ENCODE measurements at regions not wholly inside any gene's neighbourhood (a gene's known extent, or its start where the extent isn't known, plus 50 kb on each side); places are given as distances from the start of the nearest gene placed in this dataset.

- DNase-seq, result no peak
These were observed 257.4 kb upstream of the AGA start for GRCh38 chr4:177699365-177700213.

DNA sequence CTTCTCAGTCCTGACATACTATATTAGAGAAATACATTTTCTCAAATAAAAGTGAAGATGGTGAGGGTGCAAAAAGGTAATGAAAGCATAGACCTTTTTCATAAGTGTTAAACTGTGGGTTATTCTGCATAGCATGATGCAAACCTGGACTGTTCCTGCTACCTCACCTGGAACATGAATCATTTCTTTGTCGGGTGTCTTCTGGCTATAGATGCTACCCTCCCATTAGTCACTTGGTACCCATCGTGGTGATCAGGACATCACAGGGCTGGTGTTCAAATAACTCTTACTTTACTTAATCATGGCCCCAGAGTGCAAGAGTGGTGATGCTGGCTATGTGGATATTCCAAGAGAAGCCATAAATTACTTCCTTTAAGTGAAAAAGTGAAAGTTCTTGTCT, 264.7 kb upstream of the AGA start:
- no peak for DNase-seq

DNA sequence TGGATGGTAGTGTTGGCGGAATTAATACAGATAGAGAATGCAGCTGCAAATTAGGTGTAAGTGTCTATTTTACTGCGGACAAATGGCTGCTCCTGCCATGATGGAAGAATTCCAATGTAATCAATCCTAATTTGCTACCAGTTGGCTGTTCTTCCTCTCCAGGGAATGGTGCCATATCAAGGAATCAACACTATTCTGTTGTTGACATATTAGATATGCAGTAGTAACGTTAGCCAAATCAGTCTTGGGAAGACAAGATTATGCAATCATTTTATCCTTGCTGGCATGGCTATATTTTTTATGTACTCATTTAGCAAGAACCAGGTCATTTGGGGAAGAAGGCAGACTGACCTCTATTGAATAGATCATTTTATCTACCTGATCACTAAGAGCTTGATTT, 271.2 kb upstream of the AGA start:
- DNase-seq, result no peak

- DNase-seq, result no peak
These were observed 275.2 kb upstream of the AGA start for GRCh38 chr4:177717407-177717806.

DNA sequence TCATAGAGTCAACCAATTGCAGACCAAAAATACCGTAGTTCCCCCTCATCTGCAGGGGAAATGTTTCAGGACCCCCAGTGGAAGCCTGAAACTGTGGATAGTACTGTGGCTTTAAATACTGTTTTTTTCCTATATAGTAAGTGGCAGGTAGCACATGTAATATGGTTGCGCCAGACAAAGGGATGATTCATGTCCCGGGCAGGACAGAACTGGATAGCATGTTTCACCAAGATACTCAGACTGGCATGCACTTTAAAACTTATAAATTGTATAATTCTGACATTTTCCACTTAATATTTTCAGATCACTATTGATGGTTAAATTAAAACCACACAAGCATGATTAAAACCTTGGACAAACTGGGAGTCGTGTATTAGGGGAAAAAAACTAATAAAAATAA, 276.3 kb upstream of the AGA start:
- no peak for DNase-seq

- no peak for DNase-seq
These were observed 283.9 kb upstream of the AGA start for GRCh38 chr4:177726111-177726510.

- DNase-seq, result no peak
These were observed 286.3 kb upstream of the AGA start for GRCh38 chr4:177728361-177729152.

DNA sequence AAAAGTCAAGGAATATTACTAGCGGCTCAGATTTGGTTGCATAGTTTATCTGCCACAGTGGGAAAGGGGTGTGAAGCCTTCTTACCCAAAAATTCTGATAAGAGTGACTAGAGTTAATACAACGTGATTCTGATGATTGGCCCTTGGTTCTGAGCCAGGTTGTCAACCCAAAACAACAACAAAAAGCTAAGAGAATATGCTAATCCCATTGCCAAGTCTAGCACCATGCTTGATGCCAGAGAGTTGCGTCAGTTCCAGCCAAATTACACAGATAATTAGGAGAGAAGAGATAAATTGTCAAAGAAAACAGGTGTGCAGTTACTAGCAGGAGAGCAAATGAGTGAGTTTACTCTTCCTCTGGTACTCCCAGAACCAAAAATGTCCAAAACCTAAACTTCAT, 287.4 kb upstream of the AGA start:
- no peak for DNase-seq

GRCh38 chr4:177737387-177737940, 295.2 kb upstream of the AGA start:
- no peak for DNase-seq

DNA sequence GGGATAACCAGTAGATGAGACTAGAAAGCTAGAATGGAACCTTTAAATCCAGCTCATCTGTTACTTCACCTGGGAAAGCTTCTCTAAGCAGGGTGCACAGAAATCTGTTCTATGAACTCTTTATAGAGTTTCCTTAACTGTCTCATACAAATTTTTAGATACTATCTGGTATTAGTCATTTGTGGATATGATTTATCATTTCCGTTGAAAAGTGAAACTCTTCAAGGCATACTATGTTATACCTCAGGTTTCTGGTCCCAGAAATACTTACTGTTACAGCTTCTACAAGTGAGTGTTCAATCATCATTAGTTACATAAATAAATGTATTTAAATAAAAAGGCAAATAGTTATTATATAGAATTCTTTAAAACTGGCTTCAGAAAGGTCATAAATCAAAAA, 298.3 kb upstream of the AGA start:
- DNase-seq, result no peak

DNA sequence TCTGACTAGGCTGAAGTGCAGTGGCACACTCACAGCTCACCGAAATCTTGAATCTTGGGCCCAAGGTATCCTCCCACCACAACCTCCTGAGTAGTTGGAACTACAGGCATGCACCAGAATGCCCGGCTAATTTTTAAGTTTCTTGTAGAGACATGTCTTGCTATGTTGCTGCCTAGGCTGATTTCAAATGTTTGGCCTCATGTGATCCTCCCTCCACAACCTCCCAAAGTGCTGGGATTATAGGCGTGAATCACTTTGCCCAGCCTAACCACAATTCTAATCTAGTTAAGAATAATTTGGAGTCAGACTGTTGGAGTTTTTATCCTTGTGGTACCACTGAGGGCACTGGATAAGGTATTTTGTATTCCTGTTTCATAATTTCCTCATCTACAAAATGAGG, 317.5 kb upstream of the AGA start:
- no peak for DNase-seq

GRCh38 chr4:177761692-177762091, 319.5 kb upstream of the AGA start:
- no peak for DNase-seq

DNA sequence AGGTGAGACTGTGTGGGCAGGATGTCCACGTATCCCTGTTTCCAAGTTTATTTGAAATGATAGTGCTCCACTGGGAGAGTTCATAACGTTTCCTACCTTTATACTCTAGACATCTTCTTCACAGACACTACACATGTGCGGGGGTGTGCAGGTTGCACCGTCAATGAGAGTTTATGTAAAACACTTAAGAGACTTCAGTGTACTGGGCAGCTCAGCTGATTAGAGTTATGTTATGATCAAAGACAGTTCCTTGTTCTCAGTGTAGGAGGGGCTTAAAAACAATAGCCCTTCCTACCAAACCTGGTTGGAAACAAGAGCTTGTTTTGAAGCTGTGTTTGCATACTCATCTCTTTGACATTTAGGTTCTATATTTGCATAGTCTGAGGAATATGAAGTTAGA, 326.9 kb upstream of the AGA start:
- DNase-seq, result no peak

DNA sequence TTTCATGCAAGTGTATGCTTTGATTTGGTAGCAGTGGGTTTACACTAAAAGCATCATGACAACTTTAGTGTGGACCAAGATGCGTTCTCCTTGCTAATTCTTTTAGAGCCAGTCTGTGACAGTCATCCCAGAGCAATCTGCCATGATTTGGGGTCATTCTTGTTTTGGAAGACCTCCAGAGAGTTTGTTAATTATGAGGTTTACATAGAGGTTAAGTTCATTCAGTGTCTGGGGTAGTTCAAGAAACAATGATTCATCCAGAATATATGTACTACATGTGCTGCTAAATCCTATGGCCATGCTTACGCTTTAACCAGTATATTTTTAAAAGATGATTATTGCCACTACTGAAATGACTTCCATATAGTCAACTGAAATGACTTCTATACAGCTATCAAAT, 328.5 kb upstream of the AGA start:
- no peak for DNase-seq

GRCh38 chr4:177771645-177772044, 329.4 kb upstream of the AGA start:
- DNase-seq, result no peak

DNA sequence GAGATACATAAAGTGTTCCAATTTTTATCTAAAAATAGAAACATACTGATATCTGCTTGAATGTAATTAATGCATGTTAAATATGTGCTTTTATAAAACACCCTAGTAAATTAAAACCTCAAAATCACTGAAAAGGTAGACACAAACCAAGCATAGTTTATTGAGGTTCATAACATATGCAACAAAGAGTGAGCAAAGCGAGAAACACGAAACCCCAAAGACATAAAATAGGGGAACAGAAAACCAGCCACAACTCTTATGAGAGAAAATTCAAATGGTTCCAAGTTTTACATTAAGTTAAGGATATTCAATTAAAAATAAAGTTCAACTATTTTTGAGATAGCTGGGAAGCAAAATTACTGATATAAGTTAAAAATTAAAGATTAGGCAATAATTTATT, 336.4 kb upstream of the AGA start:
- no peak for DNase-seq

DNA sequence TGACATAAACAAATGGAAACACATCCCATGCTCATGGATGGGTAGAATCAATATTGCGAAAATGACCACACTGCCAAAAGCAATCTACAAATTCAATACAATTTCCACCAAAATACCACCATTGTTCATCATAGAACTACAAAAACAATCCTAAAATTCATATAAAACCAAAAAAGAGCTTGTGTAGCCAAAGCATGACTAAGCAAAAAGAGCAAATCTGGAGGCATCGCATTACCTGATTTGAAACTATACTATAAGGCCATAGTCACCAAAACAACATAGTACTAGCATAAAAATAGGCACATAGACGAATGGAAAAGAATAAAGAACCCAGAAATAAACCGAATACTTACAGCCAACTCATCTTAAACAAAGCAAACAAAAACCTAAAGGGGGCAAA, 342.8 kb upstream of the AGA start:
- DNase-seq, result no peak

DNA sequence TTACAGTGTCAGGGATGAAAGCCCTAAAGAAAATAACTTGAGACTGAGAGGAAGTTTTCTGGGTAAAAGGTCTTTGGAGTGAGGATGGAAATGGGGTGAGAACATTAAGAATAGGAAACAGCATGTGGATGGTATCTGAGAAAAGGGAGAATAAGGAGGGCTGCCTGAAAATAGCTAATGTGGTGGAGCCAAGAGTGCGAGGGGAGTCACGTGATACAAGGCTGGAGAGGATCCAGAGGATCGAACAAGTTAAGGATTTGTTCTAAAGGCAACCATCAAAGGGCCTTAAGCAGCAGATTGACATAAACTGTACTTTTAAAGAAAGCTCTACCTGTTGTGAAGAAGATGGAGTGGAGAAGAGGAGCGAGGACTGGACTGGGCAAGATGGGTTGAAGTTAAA, 347.4 kb upstream of the AGA start:
- no peak for DNase-seq

DNA sequence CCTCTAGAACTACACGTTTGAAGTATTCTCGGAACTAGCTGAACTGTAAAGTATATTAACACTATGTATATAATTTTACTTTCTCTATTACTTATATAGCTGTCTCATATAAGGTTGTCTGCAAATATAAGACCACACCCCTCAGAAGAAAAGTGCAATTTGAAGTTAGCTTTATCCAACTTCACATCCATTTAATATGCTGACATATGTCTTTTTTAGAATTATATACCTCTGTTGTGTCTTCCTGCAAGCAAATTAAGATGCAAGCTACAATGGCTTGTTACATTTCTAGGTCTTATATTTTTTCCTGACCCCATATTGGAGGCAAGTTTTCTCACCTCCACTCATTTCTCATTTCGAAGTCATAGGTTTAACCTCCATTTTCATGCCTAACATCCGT, 349.0 kb upstream of the AGA start:
- DNase-seq, result no peak

DNA sequence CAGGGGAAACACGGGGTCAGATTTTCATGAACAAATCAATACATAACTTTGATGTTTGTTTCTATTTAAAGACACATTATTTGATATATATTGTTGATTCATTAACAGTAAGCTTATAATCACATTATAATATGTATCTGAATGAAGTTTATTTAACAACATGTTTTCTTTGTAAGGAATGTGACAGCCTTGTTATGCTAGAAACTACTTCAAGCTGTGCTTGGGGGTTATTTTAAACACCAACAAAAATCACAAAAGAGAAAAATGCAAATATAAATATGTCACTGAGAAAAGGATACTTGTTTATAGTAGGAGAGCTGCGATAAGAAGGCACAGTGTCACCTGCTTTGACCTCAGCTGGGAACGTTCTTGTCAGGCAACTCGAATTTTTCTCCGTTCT, 354.6 kb upstream of the AGA start:
- DNase-seq, result no peak

GRCh38 chr4:177798161-177798560, 355.9 kb upstream of the AGA start:
- no peak for DNase-seq

GRCh38 chr4:177802162-177802561, 359.9 kb upstream of the AGA start:
- no peak for DNase-seq

DNA sequence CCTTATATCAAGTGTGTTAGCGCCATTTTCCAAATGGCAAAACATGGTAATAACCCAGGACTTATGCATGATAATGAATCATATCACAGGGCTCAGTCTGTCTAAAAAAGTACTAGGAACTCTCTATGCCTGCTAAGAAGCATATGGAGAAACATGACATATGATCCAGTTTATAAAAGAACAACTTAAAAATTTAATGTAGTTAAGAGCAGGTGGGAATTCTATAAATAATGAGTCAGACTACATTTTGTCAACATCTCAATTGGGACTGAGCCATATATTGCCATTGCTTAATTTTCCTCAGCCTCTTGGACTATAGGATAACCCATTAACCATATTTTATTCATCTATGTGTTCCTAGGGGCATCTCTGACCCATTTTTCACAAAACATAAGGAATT, 360.4 kb upstream of the AGA start:
- DNase-seq, result no peak

DNA sequence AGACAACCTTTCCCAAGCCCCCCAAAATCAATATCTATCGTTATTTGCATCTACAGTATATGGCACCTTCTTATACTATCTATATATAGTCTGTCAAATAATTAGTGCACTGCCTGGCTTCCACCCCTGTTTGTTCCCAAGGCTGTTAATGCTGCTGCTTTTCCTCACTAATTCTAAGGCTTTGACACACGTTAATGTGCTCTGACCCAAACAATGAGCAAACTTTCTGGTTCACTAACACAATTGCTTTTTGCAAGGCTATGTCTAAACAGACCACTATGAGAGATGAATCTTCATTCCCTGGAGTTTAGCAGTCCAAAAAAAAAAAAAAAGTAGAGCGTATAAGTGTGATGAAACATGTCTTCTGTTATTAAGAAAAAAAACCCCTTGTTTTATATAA, 360.9 kb upstream of the AGA start:
- DNase-seq, result no peak
